ENCODE measurements at regions not wholly inside any gene's neighbourhood (a gene's known extent, or its start where the extent isn't known, plus 50 kb on each side); places are given as distances from the start of the nearest gene placed in this dataset.

GRCh38 chr14:40218282-40218941 lies 786.2 kb upstream of the FBXO33 start:
- no peak overlapping the region for H3K27ac ChIP-seq (ENCODE audit: low read depth in 1 of 2, low read length in 2 of 2)
- H3K36me3 ChIP-seq (ENCODE audit: control insufficient read depth in 4 of 4, insufficient read depth in 3 of 4, low read depth in 1 of 4, low read length in 3 of 4), result no peaks in the 10 kb centered on the region
- no peaks in the 10 kb centered on the region for H3K9me3 ChIP-seq (ENCODE audit: control insufficient read depth in 4 of 4, low read length in 3 of 4)
- 71% methylated on average over 6 of the region's 6 CpGs for WGBS
- H3K4me3 ChIP-seq (ENCODE audit: low read depth in 1 of 3, low read length in 3 of 3), result no peak overlapping the region
- H3K9ac ChIP-seq (ENCODE audit: low read depth in 1 of 2, low read length in 2 of 2), result no peak overlapping the region
- no peaks in the 10 kb centered on the region for H3K27me3 ChIP-seq (ENCODE audit: control insufficient read depth in 4 of 4, insufficient read depth in 4 of 4, low read length in 3 of 4)
- H3K4me1 ChIP-seq (ENCODE audit: control insufficient read depth in 4 of 4, insufficient read depth in 4 of 4, low read length in 3 of 4), result no peaks in the 10 kb centered on the region
- DNase-seq (ENCODE audit: low spot score), result no peak
- TF ChIP-seq ATF3 (IDR thresholded peaks at IDR 0.05) (no peak), FOXA1 (IDR thresholded peaks at IDR 0.05) (no peak), MAX (IDR thresholded peaks at IDR 0.05) (no peak), CTCF (IDR thresholded peaks at IDR 0.05; ENCODE audit: low read depth, low read length, missing input control) (no peak), HNF4A (conservative IDR thresholded peaks at IDR 0.05) (no peak), JUND (IDR thresholded peaks at IDR 0.05) (no peak), YY1 (IDR thresholded peaks at IDR 0.05) (no peak), EGR1 (IDR thresholded peaks at IDR 0.05; ENCODE audit: low read depth in 2 of 2) (no peak), GABPA (IDR thresholded peaks at IDR 0.05 in 1 of 2, conservative IDR thresholded peaks at IDR 0.05 in 1 of 2) (no peak), RXRA (IDR thresholded peaks at IDR 0.05) (no peak), REST (IDR thresholded peaks at IDR 0.05) (no peak), HNF4G (IDR thresholded peaks at IDR 0.05) (no peak), SP1 (IDR thresholded peaks at IDR 0.05) (no peak), FOXA2 (IDR thresholded peaks at IDR 0.05) (no peak), ZBTB33 (IDR thresholded peaks at IDR 0.05) (no peak), TAF1 (conservative IDR thresholded peaks at IDR 0.05) (no peak), NR2F2 (IDR thresholded peaks at IDR 0.05) (no peak), RAD21 (IDR thresholded peaks at IDR 0.05) (no peak)
